Forelimb muscle (tissue), 1 donor: ENCODE measurements at regions not wholly inside any gene's neighbourhood (a gene's known extent, or its start where the extent isn't known, plus 50 kb on each side); places are given as distances from the start of the nearest gene placed in this dataset.

Source experiments
- DNase-seq: peaks from one replicate; pipeline ENCODE4 v3.0.0-alpha.2; 2013; ENCODE audit warnings: low read depth

GRCh38 chrX:42944381-42944998 lies 166.5 kb upstream of the PPP1R2C start:
- no peak for DNase-seq

DNA sequence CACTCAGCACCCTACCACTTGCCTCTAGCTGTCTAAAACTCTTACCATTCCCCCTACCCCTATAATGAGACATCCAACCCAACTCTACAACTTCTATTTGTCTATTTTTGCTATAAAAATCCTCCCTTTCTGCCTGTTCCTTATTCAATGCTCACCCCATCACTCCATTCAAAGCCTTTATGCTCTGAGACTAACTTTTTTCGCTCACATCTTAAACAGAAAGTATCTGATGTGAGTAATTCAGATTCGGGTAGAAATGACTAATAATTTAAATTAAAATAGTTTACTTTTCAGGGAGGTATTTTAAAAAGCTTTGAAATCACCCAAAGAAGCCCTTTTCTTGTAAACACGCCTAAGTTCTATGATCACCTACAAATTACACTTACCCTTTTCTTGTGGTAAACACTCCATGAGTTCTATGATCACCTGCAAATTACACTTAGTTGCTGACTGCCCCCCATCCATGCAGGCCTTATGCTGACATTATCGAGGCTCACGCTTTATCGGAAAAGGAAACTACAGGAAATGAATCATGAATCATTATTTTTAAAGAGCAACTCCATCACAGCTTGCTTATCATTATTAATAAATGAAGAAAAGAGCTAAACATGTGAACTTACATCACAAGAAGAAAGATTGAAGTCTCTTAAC lies 168.7 kb upstream of the PPP1R2C start:
- DNase-seq = no peak

DNA sequence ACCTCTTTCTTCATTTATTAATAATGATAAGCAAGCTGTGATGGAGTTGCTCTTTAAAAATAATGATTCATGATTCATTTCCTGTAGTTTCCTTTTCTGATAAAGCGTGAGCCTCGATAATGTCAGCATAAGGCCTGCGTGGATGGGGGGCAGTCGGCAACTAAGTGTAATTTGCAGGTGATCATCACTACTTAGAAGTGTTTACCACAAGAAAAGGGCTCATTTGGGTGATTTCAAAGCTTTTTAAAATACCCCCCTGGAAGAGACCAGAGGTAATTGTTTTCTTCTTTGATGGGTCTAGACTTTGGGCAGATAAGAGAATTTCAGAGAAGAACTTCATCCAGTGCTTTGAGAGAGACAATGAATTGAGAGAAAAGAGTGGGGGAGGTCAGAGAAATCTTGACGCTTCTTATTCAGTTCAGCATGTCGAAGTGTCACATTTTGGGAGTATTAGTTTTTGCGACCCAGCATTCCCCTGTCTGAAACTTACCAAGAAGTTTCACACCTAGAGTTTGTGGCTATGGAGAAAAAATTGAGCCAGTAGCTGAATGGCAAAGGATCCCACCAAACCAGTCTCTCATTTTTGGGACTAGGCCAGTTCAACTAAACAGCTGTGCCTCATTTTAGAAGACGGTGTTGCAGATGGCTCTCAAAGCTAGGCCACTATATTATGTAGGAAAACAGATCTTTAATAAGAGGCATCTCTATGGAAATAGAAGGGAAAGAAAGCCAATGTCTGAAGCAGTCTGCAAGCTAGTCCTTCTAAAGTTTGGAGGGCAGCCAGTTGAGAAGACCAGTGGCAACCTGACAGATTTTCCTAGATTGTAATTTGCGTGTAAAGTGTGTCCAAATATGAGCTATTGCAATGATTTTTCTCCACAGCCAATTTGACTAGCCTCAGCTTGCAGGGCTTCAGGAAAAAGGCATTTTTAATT lies 171.0 kb upstream of the PPP1R2C start:
- DNase-seq = peak; percentile 63

GRCh38 chrX:42951747-42952146 lies 173.8 kb upstream of the PPP1R2C start:
- no peak for DNase-seq

GRCh38 chrX:42952621-42953020 lies 174.7 kb upstream of the PPP1R2C start:
- DNase-seq = no peak

DNA sequence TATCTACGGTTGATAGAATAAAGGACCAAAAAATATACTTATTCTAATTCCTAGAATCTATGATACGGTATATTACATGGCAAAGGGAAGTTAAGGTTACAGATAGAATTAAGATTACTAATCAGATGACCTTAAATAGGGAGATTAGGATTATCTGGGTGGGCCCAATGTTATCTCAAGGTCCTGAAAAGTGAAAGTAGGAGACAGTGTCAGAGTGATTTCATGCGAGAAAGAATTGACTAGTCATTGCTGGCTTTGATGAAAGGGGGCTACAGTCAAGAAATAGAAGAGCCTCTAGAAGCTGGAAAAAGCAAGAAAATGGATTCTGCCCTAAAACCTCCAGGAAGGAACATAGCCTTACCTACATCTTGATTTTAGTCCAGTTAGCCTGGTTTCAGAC lies 176.9 kb upstream of the PPP1R2C start:
- DNase-seq = no peak

GRCh38 chrX:42955349-42955748 lies 177.4 kb upstream of the PPP1R2C start:
- no peak for DNase-seq

GRCh38 chrX:42967681-42968300 lies 189.8 kb upstream of the PPP1R2C start:
- no peak for DNase-seq

DNA sequence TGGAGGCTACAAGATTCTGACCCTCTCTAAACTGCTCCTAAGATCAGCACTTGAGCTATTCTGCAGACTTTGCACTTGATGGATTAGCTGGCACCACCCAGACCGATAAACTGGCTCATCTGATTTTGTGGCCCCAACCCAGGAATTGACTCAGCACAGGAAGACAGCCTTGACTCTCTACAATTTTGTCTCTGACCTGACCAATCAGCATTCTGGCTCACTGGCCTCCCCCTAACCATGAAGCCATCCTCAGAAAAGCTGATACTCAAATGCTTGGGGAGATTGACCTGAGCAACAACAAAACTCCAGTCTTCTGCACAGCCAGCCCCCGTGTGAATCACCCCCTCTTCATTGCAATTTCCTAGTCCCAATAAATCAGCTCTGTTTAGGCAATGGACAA lies 195.4 kb upstream of the PPP1R2C start:
- DNase-seq = no peak

- no peak for DNase-seq
Measured at GRCh38 chrX:42975906-42976305, 197.9 kb upstream of the PPP1R2C start.

DNA sequence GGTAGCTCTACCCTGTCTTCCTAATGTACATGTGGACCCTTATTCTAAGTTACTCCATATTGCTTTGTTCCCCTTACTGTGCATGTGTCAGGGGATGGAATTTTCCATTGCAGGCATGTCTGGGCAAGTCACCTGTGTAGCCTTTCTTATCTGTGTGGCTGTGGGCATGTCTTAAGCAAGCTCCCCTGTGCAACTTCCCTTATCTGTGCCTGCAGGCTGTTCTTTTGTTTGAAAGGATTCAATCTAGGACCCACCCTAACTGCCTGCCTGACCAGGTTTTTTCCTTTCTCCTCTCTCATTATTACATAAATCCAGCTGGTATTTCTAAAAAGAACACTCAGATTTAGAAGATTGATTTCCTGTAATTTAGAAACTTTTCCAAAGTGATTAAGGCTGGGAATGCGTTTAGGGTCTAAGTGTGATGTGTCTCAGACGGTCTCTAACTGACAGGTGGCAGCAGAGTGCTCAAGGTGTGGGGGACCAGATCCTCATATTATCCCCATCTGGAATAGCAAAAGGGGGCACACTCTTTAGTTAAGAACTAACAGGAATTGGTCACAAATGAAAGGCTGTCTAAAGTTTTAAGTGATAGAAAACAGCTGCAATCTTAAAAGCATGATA lies 198.9 kb upstream of the PPP1R2C start:
- no peak for DNase-seq

DNA sequence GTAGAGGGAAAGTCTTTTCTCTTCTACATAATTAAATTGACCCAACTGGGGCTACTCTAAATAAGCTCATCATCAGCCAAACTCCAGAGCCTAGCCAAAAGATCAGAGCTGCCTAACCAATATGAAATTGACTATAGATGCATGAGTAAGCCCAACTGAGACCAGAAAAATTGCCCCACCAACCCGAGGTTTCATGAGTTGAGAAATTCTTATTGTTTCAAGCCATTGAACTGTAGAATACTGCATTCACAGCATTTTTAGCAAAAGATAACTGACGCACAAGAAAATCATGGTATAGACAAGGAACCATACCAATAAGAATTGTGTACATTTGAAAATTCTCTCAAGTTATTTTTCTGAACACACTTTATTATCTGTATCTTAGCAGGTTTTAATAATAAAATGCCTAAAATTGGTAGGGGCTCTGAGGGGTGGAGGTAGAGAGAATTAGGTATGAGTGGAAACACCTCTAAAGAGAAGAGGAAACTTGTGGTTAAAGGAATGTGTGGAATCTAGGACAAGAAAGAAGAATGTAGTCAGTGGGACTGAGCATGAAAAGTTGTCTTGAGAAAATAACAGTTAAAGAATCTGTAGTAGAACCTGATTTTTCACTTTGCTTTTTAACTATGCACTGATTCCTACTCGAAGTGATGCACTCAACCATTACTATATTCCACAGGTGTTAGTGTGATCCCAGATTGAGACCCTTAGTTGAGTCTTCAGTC lies 200.9 kb upstream of the PPP1R2C start:
- no peak for DNase-seq

DNA sequence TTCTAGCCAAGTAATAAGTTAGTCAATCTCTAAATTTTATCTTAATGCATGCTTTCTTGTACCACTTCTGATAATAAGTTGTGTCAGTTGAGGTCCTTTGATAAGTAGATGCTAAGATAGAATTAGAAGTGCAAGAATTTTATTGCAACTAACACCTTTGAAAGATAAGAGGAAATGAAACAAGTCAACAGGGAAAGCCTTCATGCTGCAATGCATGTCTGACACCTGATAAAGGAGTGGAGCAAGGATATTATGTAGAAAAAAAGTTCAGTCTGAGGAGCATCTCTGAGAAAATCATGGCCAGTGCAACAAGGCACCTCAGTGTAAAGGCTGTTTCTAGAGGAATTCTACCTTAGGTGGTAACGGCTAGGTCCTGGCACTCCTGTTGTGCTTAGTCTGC lies 210.7 kb upstream of the PPP1R2C start:
- DNase-seq = no peak

- DNase-seq = no peak
Measured at GRCh38 chrX:42992199-42992943, 214.4 kb upstream of the PPP1R2C start.

GRCh38 chrX:42996861-42997260 lies 218.9 kb upstream of the PPP1R2C start:
- no peak for DNase-seq

DNA sequence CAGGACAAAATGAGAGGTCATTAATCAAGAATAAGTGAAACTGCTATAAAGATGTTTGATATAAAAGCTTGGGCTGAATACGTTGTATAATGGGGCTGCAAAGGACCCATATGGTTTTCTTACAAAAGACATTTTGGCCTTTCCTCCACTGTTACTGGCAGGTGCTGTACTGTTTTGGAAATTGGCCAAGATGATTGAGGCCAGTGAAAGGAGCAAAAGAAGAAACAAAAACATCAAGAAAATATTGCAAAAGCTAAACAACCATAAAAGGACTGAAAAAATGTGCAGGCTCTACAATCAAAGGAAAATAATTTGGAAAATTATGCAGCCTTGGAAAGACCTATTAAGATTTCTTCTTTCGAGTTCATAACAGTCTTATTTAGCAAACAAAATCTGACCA lies 222.2 kb upstream of the PPP1R2C start:
- no peak for DNase-seq

DNA sequence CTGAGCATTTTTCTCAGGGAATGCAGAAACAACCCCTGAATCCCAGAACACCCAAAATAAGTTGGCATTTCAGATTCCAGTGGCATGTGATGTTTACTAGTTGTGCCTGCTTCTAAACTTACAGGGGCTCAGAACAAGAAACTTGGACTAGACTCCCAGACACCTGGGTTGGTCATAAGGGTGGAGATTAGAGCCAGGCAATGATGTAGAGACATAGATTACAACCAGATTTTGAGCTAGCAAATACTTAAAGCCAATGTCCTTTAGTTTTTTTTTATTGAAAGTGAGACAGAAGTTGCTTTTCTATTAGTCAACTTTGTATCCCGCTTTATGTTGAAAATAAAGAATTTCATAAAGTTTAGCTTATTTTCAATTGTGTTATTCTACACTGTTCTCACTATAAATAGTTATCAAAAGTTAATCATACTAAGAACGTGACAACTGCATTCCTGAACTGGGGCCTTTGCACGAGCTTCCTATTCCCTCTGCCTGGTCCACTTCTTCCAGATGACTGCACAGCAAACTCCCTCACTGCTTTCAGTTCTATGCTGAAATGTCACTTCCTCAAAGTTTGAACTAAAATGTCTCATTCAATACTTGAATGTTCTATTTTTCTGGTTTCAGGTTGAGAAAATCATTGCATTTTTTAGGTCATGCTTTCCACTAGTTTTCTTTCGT lies 224.7 kb upstream of the PPP1R2C start:
- DNase-seq = no peak

DNA sequence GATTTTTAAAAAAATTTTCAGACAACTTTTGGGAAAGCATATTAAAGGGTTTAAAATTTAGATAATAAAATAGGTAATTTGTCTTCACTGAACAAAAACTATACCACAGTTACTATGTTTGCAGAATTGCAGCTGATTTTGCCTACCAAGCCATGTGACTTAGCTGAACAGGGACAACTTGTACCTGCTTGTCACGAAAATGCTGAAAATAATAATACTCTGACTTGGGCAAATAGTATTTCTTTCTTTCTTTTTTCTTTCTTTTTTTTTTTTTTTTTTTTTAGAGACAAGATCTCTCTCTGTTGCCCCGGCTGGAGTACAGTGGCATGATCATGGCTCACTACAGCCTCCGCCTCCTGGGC lies 225.2 kb upstream of the PPP1R2C start:
- no peak for DNase-seq

GRCh38 chrX:43003939-43004338 lies 226.0 kb upstream of the PPP1R2C start:
- DNase-seq = no peak

GRCh38 chrX:43005561-43005960 lies 227.6 kb upstream of the PPP1R2C start:
- DNase-seq = no peak
